Gastrocnemius medialis (tissue), 4 donors: ENCODE measurements at regions not wholly inside any gene's neighbourhood (a gene's known extent, or its start where the extent isn't known, plus 50 kb on each side); places are given as distances from the start of the nearest gene placed in this dataset.

Source experiments
- ATAC-seq, 2 donors: fragments of 150-250 bp; one replicate each; pipeline ENCODE4 v1.9.1; 2016
- DNase-seq, 2 donors: peaks; one replicate each; pipeline ENCODE4 v3.0.0-alpha.2; 2019
- H3K27ac ChIP-seq, 4 donors: fragments of 200-600 bp; sonication (generic); 1 replicate in 1 of 4; 2 replicates in 3 of 4; pipeline ENCODE4 v1.5.1; 2016 to 2018; ENCODE audit warnings: mild to moderate bottlenecking in 2 of 4, moderate library complexity in 1 of 4
- H3K27me3 ChIP-seq, 3 donors: fragments of 200-600 bp; sonication (generic) in 2 of 3; 1 replicate in 1 of 3; 2 replicates in 2 of 3; pipeline versions ENCODE4 v1.5.1 to v1.6.0; 2016 to 2019; ENCODE audit warnings: mild to moderate bottlenecking in 1 of 3, moderate library complexity in 1 of 3
- H3K36me3 ChIP-seq, 2 donors: fragments of 200-600 bp; sonication (generic) in 1 of 2; one replicate each; pipeline ENCODE4 v1.5.1; 2017 to 2018
- H3K4me1 ChIP-seq, 2 donors: fragments of 200-600 bp; sonication (generic) in 1 of 2; one replicate each; pipeline ENCODE4 v1.5.1; 2016 to 2017; ENCODE audit warnings: mild to moderate bottlenecking in 2 of 2
- H3K4me3 ChIP-seq, 4 donors: fragments of 200-600 bp; sonication (generic) in 3 of 4; 1 replicate in 1 of 4; 2 replicates in 3 of 4; pipeline ENCODE4 v1.5.1; 2016 to 2019; ENCODE audit warnings: mild to moderate bottlenecking in 2 of 4
- H3K9me3 ChIP-seq, 3 donors: fragments of 200-600 bp; sonication (generic) in 2 of 3; 1 replicate in 1 of 3; 2 replicates in 2 of 3; pipeline ENCODE4 v1.5.1; 2016 to 2019
- CTCF ChIP-seq, 5 experiments: fragments of 450-650 bp in 3 of 5; fragments of 200-600 bp in 2 of 5; sonication (generic) in 2 of 5; IDR thresholded peaks in 4 of 5; conservative IDR thresholded peaks in 1 of 5; 1 replicate in 4 of 5; 2 replicates in 1 of 5; pipeline ENCODE4 v1.5.1; 2016 to 2019; ENCODE audit warnings: antibody characterized with exemption in 5 of 5, mild to moderate bottlenecking in 3 of 5, moderate library complexity in 3 of 5
- POLR2A ChIP-seq, 2 donors: fragments of 450-650 bp; IDR thresholded peaks; one replicate each; pipeline ENCODE4 v1.6.1; 2017; ENCODE audit warnings: antibody characterized with exemption in 2 of 2, mild to moderate bottlenecking in 2 of 2, moderate library complexity in 2 of 2
- in situ Hi-C, 4 donors: fragments of 200-750 bp; cut with MboI; loops; one replicate each; pipeline versions ENCODE4 v1.15.0 to v1.8.0; 2017; ENCODE audit warnings: low sequenced_read_pairs in 4 of 4
- intact Hi-C: fragments of 100-400 bp; cut with DNase I; formaldehyde crosslinking; loops from one replicate; pipeline ENCODE4 v1.15.1; 2023; ENCODE audit warnings: low total_unique reads

DNA sequence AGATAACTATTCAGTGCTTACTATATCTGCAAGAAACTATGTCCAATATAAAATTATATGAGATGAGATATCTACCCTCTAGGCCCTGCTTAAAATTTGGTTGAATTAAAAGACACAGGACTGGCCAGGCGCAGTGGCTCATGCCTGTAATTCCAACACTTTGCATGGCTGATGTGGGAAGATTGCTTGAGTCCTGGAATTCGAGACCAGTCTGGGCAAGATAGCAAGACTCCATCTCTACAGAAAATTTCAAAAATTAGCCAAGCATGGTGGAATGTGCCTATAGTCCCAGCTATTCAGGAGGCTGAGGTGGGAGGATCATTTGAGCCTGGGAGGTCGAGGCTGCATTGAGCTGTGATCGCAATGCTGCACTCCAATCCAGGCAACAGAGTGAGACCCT, 303.7 kb upstream of the UBE2E2 start:
- ATAC-seq, result no peak
- in situ Hi-C loops, result no loop called here

DNA sequence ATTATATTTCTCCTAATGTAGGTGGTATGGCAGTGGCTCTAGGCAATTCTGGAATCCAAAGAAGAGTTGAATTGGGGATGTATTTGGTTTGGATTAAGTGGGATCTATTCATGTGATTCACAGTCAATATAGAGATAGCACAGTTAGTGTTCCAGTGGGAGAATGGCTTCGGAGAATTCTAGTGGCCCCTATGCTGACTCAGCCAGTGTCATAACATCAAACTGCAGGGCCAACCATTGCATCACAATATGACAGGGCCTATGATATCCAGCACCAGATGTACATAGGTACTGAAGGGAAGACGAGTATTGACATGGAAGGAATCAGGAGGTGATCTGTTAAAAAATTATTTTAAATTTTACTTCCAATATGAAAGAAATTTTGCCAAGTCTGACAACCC, 302.8 kb upstream of the UBE2E2 start:
- intact Hi-C loops, result no loop called here
- Histone ChIP-seq H3K27me3 (no peaks in the 10 kb centered on the region), H3K4me1 (peaks cover 9 to 13% of the 10 kb centered on the region in 2 donors), H3K4me3 (no peak overlapping the region), H3K36me3 (no peaks in the 10 kb centered on the region), H3K27ac (no peak overlapping the region), H3K9me3 (peaks cover 0 to 4% (median 0%) of the 10 kb centered on the region in 3 donors)
- no peak for DNase-seq
- no peak for ATAC-seq
- in situ Hi-C loops, result no loop called here
- TF ChIP-seq CTCF (IDR thresholded peaks at IDR 0.05 in 4 of 5, conservative IDR thresholded peaks at IDR 0.05 in 1 of 5) (no peak), POLR2A (IDR thresholded peaks at IDR 0.05) (no peak)

More for the DNA sequence above, 303.7 kb upstream of the UBE2E2 start:
- H3K27me3 ChIP-seq, result no peaks in the 10 kb centered on the region
- no peak for TF ChIP-seq POLR2A (IDR thresholded peaks at IDR 0.05)
- no peak for TF ChIP-seq CTCF (IDR thresholded peaks at IDR 0.05 in 4 of 5, conservative IDR thresholded peaks at IDR 0.05 in 1 of 5)
- no peak overlapping the region for H3K27ac ChIP-seq
- intact Hi-C loops, result no loop called here
- no peaks in the 10 kb centered on the region for H3K36me3 ChIP-seq
- DNase-seq, result no peak
- H3K9me3 ChIP-seq, result peaks cover 0 to 4% (median 0%) of the 10 kb centered on the region in 3 donors
- no peak overlapping the region for H3K4me3 ChIP-seq
- peaks cover 10 to 13% of the 10 kb centered on the region in 2 donors for H3K4me1 ChIP-seq

DNA sequence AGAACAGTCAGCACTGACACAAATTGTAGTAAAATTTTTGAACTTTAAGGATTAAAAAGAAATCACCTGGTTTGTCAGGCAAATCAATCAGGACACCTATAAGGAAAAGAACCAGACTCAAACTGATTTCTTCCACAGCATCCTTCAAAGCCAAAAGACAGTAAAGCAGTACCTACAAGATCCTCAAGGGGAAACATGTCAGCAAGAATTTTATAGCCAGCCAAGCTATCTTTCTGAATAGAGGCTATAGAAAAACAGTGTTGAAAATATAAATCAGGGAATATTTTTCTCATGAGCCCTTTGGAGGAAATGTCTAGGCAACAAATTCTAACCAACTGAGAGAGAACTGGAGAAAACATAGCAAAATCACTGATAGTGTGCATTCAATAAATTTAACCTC, 301.4 kb upstream of the UBE2E2 start:
- H3K4me1 ChIP-seq, result peaks cover 9 to 13% of the 10 kb centered on the region in 2 donors
- in situ Hi-C loops (no loop called here), intact Hi-C loops (no loop called here)
- no peak overlapping the region for H3K4me3 ChIP-seq
- ATAC-seq, result no peak
- no peaks in the 10 kb centered on the region for H3K36me3 ChIP-seq
- H3K27me3 ChIP-seq, result no peaks in the 10 kb centered on the region
- H3K9me3 ChIP-seq, result peaks cover 0 to 4% (median 0%) of the 10 kb centered on the region in 3 donors
- H3K27ac ChIP-seq, result no peak overlapping the region
- DNase-seq, result no peak
- TF ChIP-seq CTCF (IDR thresholded peaks at IDR 0.05 in 4 of 5, conservative IDR thresholded peaks at IDR 0.05 in 1 of 5) (no peak), POLR2A (IDR thresholded peaks at IDR 0.05) (no peak)

- Histone ChIP-seq H3K9me3 (no peaks in the 10 kb centered on the region), H3K4me3 (no peak overlapping the region), H3K27ac (no peak overlapping the region), H3K36me3 (no peaks in the 10 kb centered on the region), H3K27me3 (no peaks in the 10 kb centered on the region), H3K4me1 (no peaks in the 10 kb centered on the region)
- DNase-seq, result no peak
- in situ Hi-C loops (no loop called here), intact Hi-C loops (no loop called here)
- no peak for ATAC-seq
- no peak for TF ChIP-seq POLR2A (IDR thresholded peaks at IDR 0.05)
- no peak for TF ChIP-seq CTCF (IDR thresholded peaks at IDR 0.05 in 4 of 5, conservative IDR thresholded peaks at IDR 0.05 in 1 of 5)
Observed at GRCh38 chr3:22907161-22907780, 295.9 kb upstream of the UBE2E2 start.

DNA sequence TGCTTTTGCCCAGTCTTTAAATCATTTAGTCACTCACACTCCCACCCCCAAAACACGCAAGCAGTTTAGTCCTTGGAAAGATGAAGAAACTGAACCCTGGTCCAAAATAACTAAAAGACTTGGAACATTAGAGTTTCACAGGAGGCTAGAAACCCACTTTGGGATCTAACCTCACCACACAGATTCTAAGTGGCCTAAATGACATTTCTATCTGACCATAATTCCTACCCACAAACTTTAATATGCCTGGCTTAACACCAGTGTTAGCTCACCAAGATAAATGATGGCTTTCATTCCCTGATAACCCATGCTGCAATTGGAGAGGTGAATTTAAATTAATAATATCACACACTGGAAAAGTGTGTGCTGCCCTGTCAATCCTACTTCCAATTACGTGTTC, 295.3 kb upstream of the UBE2E2 start:
- Histone ChIP-seq H3K27me3 (no peaks in the 10 kb centered on the region), H3K27ac (no peak overlapping the region), H3K4me1 (no peaks in the 10 kb centered on the region), H3K4me3 (no peak overlapping the region), H3K9me3 (no peaks in the 10 kb centered on the region), H3K36me3 (no peaks in the 10 kb centered on the region)
- no peak for DNase-seq
- TF ChIP-seq POLR2A (IDR thresholded peaks at IDR 0.05) (no peak), CTCF (IDR thresholded peaks at IDR 0.05 in 4 of 5, conservative IDR thresholded peaks at IDR 0.05 in 1 of 5) (no peak)
- no peak for ATAC-seq
- in situ Hi-C loops, result no loop called here
- intact Hi-C loops, result no loop called here
